Caco-2 (cell line): ENCODE measurements at regions not wholly inside any gene's neighbourhood (a gene's known extent, or its start where the extent isn't known, plus 50 kb on each side); places are given as distances from the start of the nearest gene placed in this dataset.

Experiments
- BruUV-seq: library from RNA; stranded (reverse); fragments of 400-500 nt; replicated peaks from 2 replicates; lab custom pipeline; 2021; lab: Mats Ljungman, UMichigan
- CTCF ChIA-PET: fragments of 300-600 bp; sonication (Branson Sonifier 250); formaldehyde crosslinking; loops from one replicate; lab custom pipeline; 2022; ENCODE audit warnings: antibody characterized with exemption; lab: Charles Lee
- POLR2A ChIA-PET: fragments of 300-600 bp; sonication (Branson Sonifier 250); formaldehyde crosslinking; loops from one replicate; lab custom pipeline; 2022; ENCODE audit warnings: antibody characterized with exemption; lab: Charles Lee
- DNase-seq, 2 experiments: peaks; one replicate each; pipeline versions ENCODE4 v3.0.0 to v3.0.0-alpha.2; 2020 to 2022
- H3K27me3 ChIP-seq: replicated peaks from 2 replicates; pipeline ENCODE4 v1.6.0; 2011; ENCODE audit warnings: low read length; ENCODE audit not compliant: control insufficient read depth, insufficient read depth
- H3K36me3 ChIP-seq: 2 replicates; pipeline ENCODE4 v1.5.1; 2011; ENCODE audit warnings: low read length; ENCODE audit not compliant: control insufficient read depth, insufficient read depth
- H3K4me1 ChIP-seq: fragments of 250-450 bp; sonication (Bioruptor Pico); 2 replicates; pipeline ENCODE4 v1.5.1; 2020; ENCODE audit warnings: mild to moderate bottlenecking
- H3K4me3 ChIP-seq: 2 replicates; pipeline ENCODE4 v1.5.1; 2011; ENCODE audit warnings: low read depth, mild to moderate bottlenecking, control low read depth, low read length
- H3K9me3 ChIP-seq: fragments of 250-450 bp; sonication (Bioruptor Pico); 2 replicates; pipeline ENCODE4 v1.5.1; 2020; ENCODE audit warnings: mild to moderate bottlenecking, moderate library complexity
- H3K27ac Mint-ChIP-seq: one replicate; pipeline ENCODE4 v1.8.0; 2022; ENCODE audit warnings: mixed read lengths; ENCODE audit not compliant: unreplicated experiment
- H3K27me3 Mint-ChIP-seq: one replicate; pipeline ENCODE4 v1.8.0; 2022; ENCODE audit warnings: mixed read lengths; ENCODE audit not compliant: insufficient read depth, unreplicated experiment
- H3K36me3 Mint-ChIP-seq: one replicate; pipeline ENCODE4 v1.8.0; 2022; ENCODE audit warnings: mild to moderate bottlenecking, mixed read lengths; ENCODE audit not compliant: insufficient read depth, unreplicated experiment
- H3K4me1 Mint-ChIP-seq: one replicate; pipeline ENCODE4 v1.8.0; 2022; ENCODE audit warnings: low read depth, mixed read lengths; ENCODE audit not compliant: unreplicated experiment
- H3K4me3 Mint-ChIP-seq: one replicate; pipeline ENCODE4 v1.8.0; 2022; ENCODE audit warnings: mild to moderate bottlenecking, moderate library complexity, mixed read lengths; ENCODE audit not compliant: unreplicated experiment
- H3K9me3 Mint-ChIP-seq: one replicate; pipeline ENCODE4 v1.8.0; 2022; ENCODE audit warnings: mixed read lengths; ENCODE audit not compliant: unreplicated experiment
- CTCF ChIP-seq, 2 experiments: fragments of 200-600 bp in 1 of 2; IDR thresholded peaks; 1 replicate in 1 of 2; 2 replicates in 1 of 2; pipeline versions ENCODE4 v1.5.1 to v1.8.0; 2011 to 2022; ENCODE audit warnings: antibody characterized with exemption in 1 of 2, control low read depth in 1 of 2, inconsistent platforms in 1 of 2, low read depth in 1 of 2, low read length in 1 of 2, mild to moderate bottlenecking in 1 of 2, moderate library complexity in 1 of 2; ENCODE audit not compliant: insufficient read depth in 1 of 2, severe bottlenecking in 1 of 2, unreplicated experiment in 1 of 2
- intact Hi-C: fragments of 100-400 bp; cut with micrococcal nuclease; formaldehyde crosslinking; loops from one replicate; pipeline ENCODE4 v1.10.0; 2022; ENCODE audit not compliant: unreplicated experiment

GRCh38 chr5:91684625-91685024 is 301.5 kb upstream of the ARRDC3 start:
- Histone ChIP-seq H3K36me3 (no peaks in the 10 kb centered on the region), H3K27me3 (no peaks in the 10 kb centered on the region), H3K9me3 (no peaks in the 10 kb centered on the region), H3K4me1 (no peaks in the 10 kb centered on the region), H3K4me3 (no peak overlapping the region)
- Mint-ChIP-seq H3K27ac (no peak overlapping the region), H3K4me1 (no peaks in the 10 kb centered on the region), H3K36me3 (no peaks in the 10 kb centered on the region), H3K9me3 (no peaks in the 10 kb centered on the region), H3K4me3 (no peak overlapping the region), H3K27me3 (no peaks in the 10 kb centered on the region)
- no peak for TF ChIP-seq CTCF (IDR thresholded peaks at IDR 0.05; ENCODE audit: insufficient read depth in 1 of 2, low read depth in 1 of 2, low read length in 1 of 2, severe bottlenecking in 1 of 2, unreplicated experiment in 1 of 2)
- BruUV-seq = no TSS peak
- ChIA-PET POLR2A (no interaction called here), CTCF (no interaction called here)
- intact Hi-C loops = no loop called here
- DNase-seq = no peak

- Mint-ChIP-seq H3K9me3 (no peaks in the 10 kb centered on the region), H3K27ac (no peak overlapping the region), H3K4me1 (no peaks in the 10 kb centered on the region), H3K4me3 (no peak overlapping the region), H3K27me3 (peaks cover 12% of the 10 kb centered on the region), H3K36me3 (no peaks in the 10 kb centered on the region)
- no peaks in the 10 kb centered on the region for H3K36me3 ChIP-seq
- no peak for DNase-seq
- no peak for TF ChIP-seq CTCF (IDR thresholded peaks at IDR 0.05; ENCODE audit: insufficient read depth in 1 of 2, low read depth in 1 of 2, low read length in 1 of 2, severe bottlenecking in 1 of 2, unreplicated experiment in 1 of 2)
- ChIA-PET CTCF (no interaction called here), POLR2A (no interaction called here)
- intact Hi-C loops = no loop called here
- H3K27me3 ChIP-seq = no peaks in the 10 kb centered on the region; the same call in 1 of the 2 replicates
- H3K4me1 ChIP-seq = no peaks in the 10 kb centered on the region
- H3K9me3 ChIP-seq = no peaks in the 10 kb centered on the region
- no peak overlapping the region for H3K4me3 ChIP-seq
- no TSS peak for BruUV-seq
These were observed 287.4 kb upstream of the ARRDC3 start for GRCh38 chr5:91670563-91670962.

- no peaks in the 10 kb centered on the region for H3K4me1 ChIP-seq
- POLR2A ChIA-PET = no interaction called here
- no peak overlapping the region for H3K4me3 Mint-ChIP-seq
- BruUV-seq = no TSS peak
- CTCF ChIA-PET = no interaction called here
- H3K4me3 ChIP-seq = no peak overlapping the region
- H3K4me1 Mint-ChIP-seq = no peaks in the 10 kb centered on the region
- no peak for DNase-seq
- peaks cover 12% of the 10 kb centered on the region for H3K27me3 Mint-ChIP-seq
- no peaks in the 10 kb centered on the region; the same call in 1 of the 2 replicates for H3K27me3 ChIP-seq
- intact Hi-C loops = no loop called here
- H3K9me3 Mint-ChIP-seq = no peaks in the 10 kb centered on the region
- no peaks in the 10 kb centered on the region for H3K36me3 ChIP-seq
- TF ChIP-seq CTCF (IDR thresholded peaks at IDR 0.05; ENCODE audit: insufficient read depth in 1 of 2, low read depth in 1 of 2, low read length in 1 of 2, severe bottlenecking in 1 of 2, unreplicated experiment in 1 of 2) = no peak
- H3K27ac Mint-ChIP-seq = no peak overlapping the region
- H3K36me3 Mint-ChIP-seq = no peaks in the 10 kb centered on the region
- no peaks in the 10 kb centered on the region for H3K9me3 ChIP-seq
These were observed 287.0 kb upstream of the ARRDC3 start for GRCh38 chr5:91670122-91670521.
